ENCODE measurements at regions not wholly inside any gene's neighbourhood (a gene's known extent, or its start where the extent isn't known, plus 50 kb on each side); places are given as distances from the start of the nearest gene placed in this dataset.

GRCh38 chrX:112991801-112992200, 151.2 kb upstream of the AMOT start:
- no peaks in the 10 kb centered on the region for H3K36me3 Mint-ChIP-seq (ENCODE audit: unreplicated experiment)
- H3K27me3 Mint-ChIP-seq (ENCODE audit: unreplicated experiment) = peaks cover 2% of the 10 kb centered on the region
- TF ChIP-seq CTCF (IDR thresholded peaks at IDR 0.05; ENCODE audit: partially characterized antibody, unreplicated experiment) = no peak
- no peaks in the 10 kb centered on the region for H3K9me3 Mint-ChIP-seq (ENCODE audit: unreplicated experiment)
- H3K4me1 Mint-ChIP-seq (ENCODE audit: low read depth, unreplicated experiment) = no peaks in the 10 kb centered on the region
- no peak for DNase-seq
- no peak overlapping the region for H3K27ac Mint-ChIP-seq (ENCODE audit: unreplicated experiment)
- H3K4me3 Mint-ChIP-seq (ENCODE audit: unreplicated experiment) = no peak overlapping the region

- H3K27ac Mint-ChIP-seq (ENCODE audit: unreplicated experiment) = no peak overlapping the region
- no peaks in the 10 kb centered on the region for H3K27me3 Mint-ChIP-seq (ENCODE audit: unreplicated experiment)
- H3K4me3 Mint-ChIP-seq (ENCODE audit: unreplicated experiment) = no peak overlapping the region
- peaks cover 2% of the 10 kb centered on the region for H3K9me3 Mint-ChIP-seq (ENCODE audit: unreplicated experiment)
- no peak for TF ChIP-seq CTCF (IDR thresholded peaks at IDR 0.05; ENCODE audit: partially characterized antibody, unreplicated experiment)
- H3K36me3 Mint-ChIP-seq (ENCODE audit: unreplicated experiment) = no peaks in the 10 kb centered on the region
- DNase-seq = no peak
- H3K4me1 Mint-ChIP-seq (ENCODE audit: low read depth, unreplicated experiment) = no peaks in the 10 kb centered on the region
These were observed 139.2 kb upstream of the AMOT start for GRCh38 chrX:112979879-112980278.

- H3K9me3 Mint-ChIP-seq (ENCODE audit: unreplicated experiment) = no peaks in the 10 kb centered on the region
- H3K4me1 Mint-ChIP-seq (ENCODE audit: low read depth, unreplicated experiment) = no peaks in the 10 kb centered on the region
- H3K4me3 Mint-ChIP-seq (ENCODE audit: unreplicated experiment) = no peak overlapping the region
- no peaks in the 10 kb centered on the region for H3K27me3 Mint-ChIP-seq (ENCODE audit: unreplicated experiment)
- no peaks in the 10 kb centered on the region for H3K36me3 Mint-ChIP-seq (ENCODE audit: unreplicated experiment)
- TF ChIP-seq CTCF (IDR thresholded peaks at IDR 0.05; ENCODE audit: partially characterized antibody, unreplicated experiment) = no peak
- H3K27ac Mint-ChIP-seq (ENCODE audit: unreplicated experiment) = no peak overlapping the region
- no peak for DNase-seq
These were observed 127.9 kb upstream of the AMOT start for GRCh38 chrX:112968351-112969133.

- H3K4me3 Mint-ChIP-seq (ENCODE audit: unreplicated experiment) = no peak overlapping the region
- H3K4me1 Mint-ChIP-seq (ENCODE audit: low read depth, unreplicated experiment) = no peaks in the 10 kb centered on the region
- H3K36me3 Mint-ChIP-seq (ENCODE audit: unreplicated experiment) = no peaks in the 10 kb centered on the region
- no peak for DNase-seq
- H3K9me3 Mint-ChIP-seq (ENCODE audit: unreplicated experiment) = no peaks in the 10 kb centered on the region
- no peak for TF ChIP-seq CTCF (IDR thresholded peaks at IDR 0.05; ENCODE audit: partially characterized antibody, unreplicated experiment)
- H3K27me3 Mint-ChIP-seq (ENCODE audit: unreplicated experiment) = no peaks in the 10 kb centered on the region
- H3K27ac Mint-ChIP-seq (ENCODE audit: unreplicated experiment) = no peak overlapping the region
These were observed 127.3 kb upstream of the AMOT start for GRCh38 chrX:112967903-112968302.

- Mint-ChIP-seq H3K27me3 (ENCODE audit: unreplicated experiment) (no peaks in the 10 kb centered on the region), H3K36me3 (ENCODE audit: unreplicated experiment) (no peaks in the 10 kb centered on the region), H3K4me1 (ENCODE audit: low read depth, unreplicated experiment) (no peaks in the 10 kb centered on the region), H3K4me3 (ENCODE audit: unreplicated experiment) (no peak overlapping the region), H3K27ac (ENCODE audit: unreplicated experiment) (no peak overlapping the region), H3K9me3 (ENCODE audit: unreplicated experiment) (no peaks in the 10 kb centered on the region)
- no peak for DNase-seq
- no peak for TF ChIP-seq CTCF (IDR thresholded peaks at IDR 0.05; ENCODE audit: partially characterized antibody, unreplicated experiment)
These were observed 126.7 kb upstream of the AMOT start for GRCh38 chrX:112967341-112967740.
